ENCODE measurements at regions not wholly inside any gene's neighbourhood (a gene's known extent, or its start where the extent isn't known, plus 50 kb on each side); places are given as distances from the start of the nearest gene placed in this dataset.

DNA sequence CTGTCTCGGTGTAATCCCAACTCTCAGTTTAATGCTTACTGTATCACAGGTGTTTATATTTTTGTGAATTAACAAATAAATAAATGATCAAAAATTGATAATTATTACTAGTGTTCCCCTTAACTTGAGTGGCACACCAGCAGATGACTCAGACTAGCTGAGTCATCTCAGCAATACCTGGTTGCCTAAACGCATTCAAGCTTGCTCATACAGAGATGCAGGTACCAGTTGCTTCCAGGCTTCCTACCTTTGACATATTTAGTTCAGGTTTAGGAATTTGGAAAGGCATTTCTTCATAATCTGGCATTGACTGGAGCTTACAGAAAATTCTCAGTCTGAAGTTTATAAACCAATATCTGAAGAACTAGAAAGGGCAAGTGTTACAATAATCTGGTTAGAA, 78.9 kb upstream of the LMO4 start (continued):
- TF ChIP-seq, protein P1, sequence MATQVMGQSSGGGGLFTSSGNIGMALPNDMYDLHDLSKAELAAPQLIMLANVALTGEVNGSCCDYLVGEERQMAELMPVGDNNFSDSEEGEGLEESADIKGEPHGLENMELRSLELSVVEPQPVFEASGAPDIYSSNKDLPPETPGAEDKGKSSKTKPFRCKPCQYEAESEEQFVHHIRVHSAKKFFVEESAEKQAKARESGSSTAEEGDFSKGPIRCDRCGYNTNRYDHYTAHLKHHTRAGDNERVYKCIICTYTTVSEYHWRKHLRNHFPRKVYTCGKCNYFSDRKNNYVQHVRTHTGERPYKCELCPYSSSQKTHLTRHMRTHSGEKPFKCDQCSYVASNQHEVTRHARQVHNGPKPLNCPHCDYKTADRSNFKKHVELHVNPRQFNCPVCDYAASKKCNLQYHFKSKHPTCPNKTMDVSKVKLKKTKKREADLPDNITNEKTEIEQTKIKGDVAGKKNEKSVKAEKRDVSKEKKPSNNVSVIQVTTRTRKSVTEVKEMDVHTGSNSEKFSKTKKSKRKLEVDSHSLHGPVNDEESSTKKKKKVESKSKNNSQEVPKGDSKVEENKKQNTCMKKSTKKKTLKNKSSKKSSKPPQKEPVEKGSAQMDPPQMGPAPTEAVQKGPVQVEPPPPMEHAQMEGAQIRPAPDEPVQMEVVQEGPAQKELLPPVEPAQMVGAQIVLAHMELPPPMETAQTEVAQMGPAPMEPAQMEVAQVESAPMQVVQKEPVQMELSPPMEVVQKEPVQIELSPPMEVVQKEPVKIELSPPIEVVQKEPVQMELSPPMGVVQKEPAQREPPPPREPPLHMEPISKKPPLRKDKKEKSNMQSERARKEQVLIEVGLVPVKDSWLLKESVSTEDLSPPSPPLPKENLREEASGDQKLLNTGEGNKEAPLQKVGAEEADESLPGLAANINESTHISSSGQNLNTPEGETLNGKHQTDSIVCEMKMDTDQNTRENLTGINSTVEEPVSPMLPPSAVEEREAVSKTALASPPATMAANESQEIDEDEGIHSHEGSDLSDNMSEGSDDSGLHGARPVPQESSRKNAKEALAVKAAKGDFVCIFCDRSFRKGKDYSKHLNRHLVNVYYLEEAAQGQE (IDR thresholded peaks at IDR 0.05; ENCODE audit: low read depth, low read length): no peak

DNA sequence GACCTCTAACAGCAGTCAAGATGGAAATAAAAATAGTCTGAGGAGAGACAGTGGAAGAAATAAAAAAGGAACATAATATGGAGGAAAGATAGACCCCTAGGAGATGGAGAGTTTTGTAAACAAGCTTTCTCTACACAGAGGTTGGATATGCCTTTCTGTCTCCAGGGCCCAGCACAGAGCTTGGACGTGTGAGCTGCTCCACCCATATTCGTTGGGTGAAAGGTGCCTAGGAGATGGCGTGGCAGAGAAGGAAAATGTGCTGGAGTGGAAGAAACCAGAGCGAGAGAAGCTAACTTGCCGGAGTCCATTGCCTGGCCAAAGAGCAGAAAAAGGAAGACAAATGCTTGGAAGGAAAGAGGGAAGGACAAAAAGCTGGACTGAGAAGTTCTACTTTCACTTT, 78.3 kb upstream of the LMO4 start:
- H3K27ac ChIP-seq (ENCODE audit: low read depth in 2 of 2, low read length in 1 of 2): no peak overlapping the region
- no peaks in the 10 kb centered on the region for H3K27me3 ChIP-seq (ENCODE audit: insufficient read depth)
- no peaks in the 10 kb centered on the region for H4K20me1 ChIP-seq (ENCODE audit: insufficient read depth)
- no peak overlapping the region for H2AFZ ChIP-seq (ENCODE audit: low read depth)
- no peak overlapping the region for H3K4me3 ChIP-seq (ENCODE audit: low read depth in 2 of 2, low read length in 1 of 2)
- H3K4me1 ChIP-seq (ENCODE audit: control insufficient read depth in 1 of 2, insufficient read depth in 2 of 2, low read depth in 1 of 2, low read length in 1 of 2): no peaks in the 10 kb centered on the region
- no peaks in the 10 kb centered on the region for H3F3A ChIP-seq (replicated peaks; ENCODE audit: insufficient read depth)
- H3K9me3 ChIP-seq: no peaks in the 10 kb centered on the region
- H3K9me2 ChIP-seq: no peaks in the 10 kb centered on the region
- ChIA-PET POLR2A (no interaction called here), CTCF (no interaction called here)
- H3K36me3 ChIP-seq (replicated peaks in 1 of 2; ENCODE audit: control insufficient read depth in 1 of 2, insufficient read depth in 2 of 2, low read length in 1 of 2): no peaks in the 10 kb centered on the region
- no peaks in the 10 kb centered on the region for H3K79me2 ChIP-seq (ENCODE audit: insufficient read depth)
- TF ChIP-seq EZH2phosphoT487 (IDR thresholded peaks at IDR 0.05; ENCODE audit: borderline replicate concordance, low read depth) (no peak), JUND (IDR thresholded peaks at IDR 0.05) (no peak), NFIC (IDR thresholded peaks at IDR 0.05; ENCODE audit: borderline replicate concordance) (no peak), TEAD4 (IDR thresholded peaks at IDR 0.05; ENCODE audit: borderline replicate concordance, insufficient read depth) (no peak), RCOR1 (IDR thresholded peaks at IDR 0.05; ENCODE audit: low read length) (no peak)
- TF ChIP-seq, protein P2, sequence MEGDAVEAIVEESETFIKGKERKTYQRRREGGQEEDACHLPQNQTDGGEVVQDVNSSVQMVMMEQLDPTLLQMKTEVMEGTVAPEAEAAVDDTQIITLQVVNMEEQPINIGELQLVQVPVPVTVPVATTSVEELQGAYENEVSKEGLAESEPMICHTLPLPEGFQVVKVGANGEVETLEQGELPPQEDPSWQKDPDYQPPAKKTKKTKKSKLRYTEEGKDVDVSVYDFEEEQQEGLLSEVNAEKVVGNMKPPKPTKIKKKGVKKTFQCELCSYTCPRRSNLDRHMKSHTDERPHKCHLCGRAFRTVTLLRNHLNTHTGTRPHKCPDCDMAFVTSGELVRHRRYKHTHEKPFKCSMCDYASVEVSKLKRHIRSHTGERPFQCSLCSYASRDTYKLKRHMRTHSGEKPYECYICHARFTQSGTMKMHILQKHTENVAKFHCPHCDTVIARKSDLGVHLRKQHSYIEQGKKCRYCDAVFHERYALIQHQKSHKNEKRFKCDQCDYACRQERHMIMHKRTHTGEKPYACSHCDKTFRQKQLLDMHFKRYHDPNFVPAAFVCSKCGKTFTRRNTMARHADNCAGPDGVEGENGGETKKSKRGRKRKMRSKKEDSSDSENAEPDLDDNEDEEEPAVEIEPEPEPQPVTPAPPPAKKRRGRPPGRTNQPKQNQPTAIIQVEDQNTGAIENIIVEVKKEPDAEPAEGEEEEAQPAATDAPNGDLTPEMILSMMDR (IDR thresholded peaks at IDR 0.05): no peak
- TF ChIP-seq, protein P3, sequence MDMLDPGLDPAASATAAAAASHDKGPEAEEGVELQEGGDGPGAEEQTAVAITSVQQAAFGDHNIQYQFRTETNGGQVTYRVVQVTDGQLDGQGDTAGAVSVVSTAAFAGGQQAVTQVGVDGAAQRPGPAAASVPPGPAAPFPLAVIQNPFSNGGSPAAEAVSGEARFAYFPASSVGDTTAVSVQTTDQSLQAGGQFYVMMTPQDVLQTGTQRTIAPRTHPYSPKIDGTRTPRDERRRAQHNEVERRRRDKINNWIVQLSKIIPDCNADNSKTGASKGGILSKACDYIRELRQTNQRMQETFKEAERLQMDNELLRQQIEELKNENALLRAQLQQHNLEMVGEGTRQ (IDR thresholded peaks at IDR 0.05; ENCODE audit: borderline replicate concordance, low read depth, low read length): no peak
- no peak for DNase-seq
- 58% methylated on average over 5 of the region's 5 CpGs for WGBS (ENCODE audit: low lambda C conversion rate)
- H3K9ac ChIP-seq: no peak overlapping the region
- H3K4me2 ChIP-seq: no peak overlapping the region

DNA sequence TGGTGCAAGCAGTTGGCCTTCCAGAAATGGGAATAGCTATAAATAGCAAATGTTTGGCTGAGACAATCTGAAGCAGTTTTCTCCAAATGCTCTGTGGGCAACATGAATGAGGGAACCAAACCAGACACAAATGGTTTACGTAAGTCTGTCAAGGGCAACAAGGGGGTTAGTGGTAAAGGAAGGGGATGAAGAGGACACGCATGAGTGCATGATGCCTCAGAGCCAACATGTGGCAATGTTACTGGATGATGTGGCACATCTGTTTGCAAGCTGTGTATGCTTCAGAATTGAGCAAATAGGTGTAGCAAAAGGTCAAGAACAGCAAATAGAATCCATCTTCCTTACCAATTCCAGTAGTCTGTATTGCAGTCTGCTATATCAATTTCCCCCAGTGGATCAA, 76.3 kb upstream of the LMO4 start:
- no peak for TF ChIP-seq CHD2 (IDR thresholded peaks at IDR 0.05; ENCODE audit: low read length, partially characterized antibody)
- no peak for TF ChIP-seq YY1 (IDR thresholded peaks at IDR 0.05; ENCODE audit: low read depth)
- TF ChIP-seq SMC3 (IDR thresholded peaks at IDR 0.05; ENCODE audit: low read depth, low read length): no peak
- TF ChIP-seq POLR2AphosphoS5 (IDR thresholded peaks at IDR 0.05; ENCODE audit: low read depth, low read length): no peak
- no peak for TF ChIP-seq ELF1 (IDR thresholded peaks at IDR 0.05)
- TF ChIP-seq FOSL2 (IDR thresholded peaks at IDR 0.05; ENCODE audit: borderline replicate concordance, low read depth): no peak
- Histone ChIP-seq H3K9me3 (no peaks in the 10 kb centered on the region), H3F3A (replicated peaks; ENCODE audit: insufficient read depth) (no peaks in the 10 kb centered on the region), H3K4me3 (ENCODE audit: low read depth in 2 of 2, low read length in 1 of 2) (no peak overlapping the region), H4K20me1 (ENCODE audit: insufficient read depth) (no peaks in the 10 kb centered on the region), H3K27me3 (ENCODE audit: insufficient read depth) (no peaks in the 10 kb centered on the region), H3K36me3 (replicated peaks in 1 of 2; ENCODE audit: control insufficient read depth in 1 of 2, insufficient read depth in 2 of 2, low read length in 1 of 2) (no peaks in the 10 kb centered on the region), H2AFZ (ENCODE audit: low read depth) (no peak overlapping the region), H3K27ac (ENCODE audit: low read depth in 2 of 2, low read length in 1 of 2) (no peak overlapping the region), H3K4me1 (ENCODE audit: control insufficient read depth in 1 of 2, insufficient read depth in 2 of 2, low read depth in 1 of 2, low read length in 1 of 2) (no peaks in the 10 kb centered on the region), H3K4me2 (no peak overlapping the region), H3K9me2 (no peaks in the 10 kb centered on the region), H3K9ac (no peak overlapping the region), H3K79me2 (ENCODE audit: insufficient read depth) (no peaks in the 10 kb centered on the region)
- WGBS (ENCODE audit: low lambda C conversion rate): 40% methylated on average over 2 of the region's 2 CpGs
- ChIA-PET POLR2A (no interaction called here), CTCF (no interaction called here)
- no peak for DNase-seq

All from SK-N-SH (cell line).